ENCODE measurements at regions not wholly inside any gene's neighbourhood (a gene's known extent, or its start where the extent isn't known, plus 50 kb on each side); places are given as distances from the start of the nearest gene placed in this dataset.

DNA sequence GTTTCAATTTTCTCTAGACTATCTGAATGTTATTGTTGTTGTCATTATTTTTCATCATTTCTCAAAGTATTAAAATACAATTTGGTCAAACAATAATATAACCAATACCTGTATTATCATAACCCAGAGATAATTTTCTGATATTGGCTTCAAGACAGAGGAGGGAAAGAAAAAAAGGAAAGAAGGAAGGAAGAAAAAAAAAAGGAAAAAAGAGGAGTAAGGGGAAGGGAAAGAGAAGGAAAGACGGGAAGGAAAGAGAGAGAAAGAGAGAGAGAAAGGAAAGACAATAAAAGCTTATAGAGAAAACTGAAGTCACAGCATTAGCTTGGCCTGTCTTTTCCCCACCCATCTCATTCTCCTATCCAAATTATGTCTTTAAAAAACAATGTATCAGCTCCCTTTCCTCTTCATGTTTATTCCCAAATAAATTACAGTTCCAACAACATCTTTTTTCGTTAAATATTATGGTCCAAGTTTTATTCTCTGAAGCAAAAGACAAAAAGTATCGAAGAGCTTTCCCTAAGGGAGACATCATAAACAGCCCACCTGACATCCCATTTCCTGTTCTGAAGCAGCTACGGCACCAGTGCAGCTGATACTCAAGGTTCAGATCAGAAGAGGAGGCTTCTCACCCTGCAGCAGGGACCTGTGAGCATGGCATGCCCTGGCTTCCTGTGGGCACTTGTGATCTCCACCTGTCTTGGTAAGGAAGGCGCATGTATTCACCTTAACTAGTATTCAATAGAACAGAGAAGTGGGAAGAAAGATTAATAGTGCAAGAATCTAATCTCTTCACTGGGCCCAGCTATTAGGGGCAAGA, 308.3 kb downstream of the DAD1 start:
- peak overlapping the region in 1 of 2 donors; percentile 32 for H3K4me3 Mint-ChIP-seq
- peaks cover 27% of the 10 kb centered on the region for H3K4me1 Mint-ChIP-seq
- H3K27ac ChIP-seq (ENCODE audit: low read depth in 1 of 2, low read length in 2 of 2): no peak overlapping the region
- H3K27ac Mint-ChIP-seq: no peak overlapping the region
- no peak overlapping the region for H3K4me2 ChIP-seq (replicated peaks; ENCODE audit: extremely low read depth, low read length, poor library complexity, severe bottlenecking)
- H3K9ac ChIP-seq (ENCODE audit: insufficient read depth, low read length, poor library complexity, severe bottlenecking): no peak overlapping the region
- H3K9me3 ChIP-seq (replicated peaks in 1 of 2; ENCODE audit: control insufficient read depth in 1 of 2, insufficient read depth in 1 of 2, low read length in 2 of 2): no peaks in the 10 kb centered on the region
- WGBS (ENCODE audit: insufficient coverage): 71% methylated on average over 3 of the region's 5 CpGs
- H3K4me3 ChIP-seq (replicated peaks in 1 of 3; ENCODE audit: low read depth in 2 of 3, low read length in 3 of 3): no peak overlapping the region
- no peaks in the 10 kb centered on the region for H3K27me3 ChIP-seq (ENCODE audit: control insufficient read depth in 2 of 2, insufficient read depth in 2 of 2, low read length in 2 of 2)
- no peak for DNase-seq
- H3K79me2 ChIP-seq (ENCODE audit: insufficient read depth, low read length): no peaks in the 10 kb centered on the region
- H3K36me3 Mint-ChIP-seq: no peaks in the 10 kb centered on the region
- H2AFZ ChIP-seq (ENCODE audit: insufficient read depth, low read depth, low read length, poor library complexity, severe bottlenecking): no peak overlapping the region
- intact Hi-C loops (cut with micrococcal nuclease): no loop called here
- peaks cover 0 to 5% (median 3%) of the 10 kb centered on the region in 7 donors for H3K9me3 Mint-ChIP-seq
- peaks cover 2 to 5% (median 5%) of the 10 kb centered on the region in 3 donors for H3K27me3 Mint-ChIP-seq (ENCODE audit: low read depth in 3 of 3)
- H3K4me1 ChIP-seq (ENCODE audit: control insufficient read depth in 1 of 2, insufficient read depth in 2 of 2, low read length in 2 of 2): peaks cover 24 to 27% of the 10 kb centered on the region in 2 donors
- no peaks in the 10 kb centered on the region for H4K20me1 ChIP-seq (ENCODE audit: insufficient read depth, low read length)
- no peak for TF ChIP-seq CTCF (IDR thresholded peaks at IDR 0.05)
- H3K36me3 ChIP-seq (replicated peaks in 1 of 2; ENCODE audit: control insufficient read depth in 1 of 2, insufficient read depth in 2 of 2, low read length in 2 of 2): no peaks in the 10 kb centered on the region

GRCh38 chr14:22276913-22277816, 311.9 kb downstream of the DAD1 start:
- 70% methylated on average over 2 of the region's 4 CpGs for WGBS (ENCODE audit: insufficient coverage)
- H3K27ac Mint-ChIP-seq: no peak overlapping the region

More at GRCh38 chr14:22276913-22277816, 311.9 kb downstream of the DAD1 start:
- H4K20me1 ChIP-seq (ENCODE audit: insufficient read depth, low read length): no peaks in the 10 kb centered on the region
- peak; percentile 82 for TF ChIP-seq CTCF (IDR thresholded peaks at IDR 0.05)
- no peaks in the 10 kb centered on the region for H3K36me3 ChIP-seq (replicated peaks in 1 of 2; ENCODE audit: control insufficient read depth in 1 of 2, insufficient read depth in 2 of 2, low read length in 2 of 2)
- DNase-seq: peak in 1 of 3 donors; percentile 7
- H2AFZ ChIP-seq (ENCODE audit: insufficient read depth, low read depth, low read length, poor library complexity, severe bottlenecking): no peak overlapping the region
- peaks cover 10 to 11% of the 10 kb centered on the region in 2 donors for H3K4me1 ChIP-seq (ENCODE audit: control insufficient read depth in 1 of 2, insufficient read depth in 2 of 2, low read length in 2 of 2)
- no peaks in the 10 kb centered on the region for H3K27me3 ChIP-seq (ENCODE audit: control insufficient read depth in 2 of 2, insufficient read depth in 2 of 2, low read length in 2 of 2)
- H3K27ac ChIP-seq (ENCODE audit: low read depth in 1 of 2, low read length in 2 of 2): no peak overlapping the region
- H3K4me3 ChIP-seq (replicated peaks in 1 of 3; ENCODE audit: low read depth in 2 of 3, low read length in 3 of 3): no peak overlapping the region
- Mint-ChIP-seq H3K4me1 (peaks cover 12% of the 10 kb centered on the region), H3K4me3 (no peak overlapping the region), H3K9me3 (no peaks in the 10 kb centered on the region), H3K36me3 (no peaks in the 10 kb centered on the region), H3K27me3 (ENCODE audit: low read depth in 3 of 3) (peaks cover 2 to 5% (median 5%) of the 10 kb centered on the region in 3 donors)
- H3K4me2 ChIP-seq (replicated peaks; ENCODE audit: extremely low read depth, low read length, poor library complexity, severe bottlenecking): no peak overlapping the region
- no peaks in the 10 kb centered on the region for H3K79me2 ChIP-seq (ENCODE audit: insufficient read depth, low read length)
- no peaks in the 10 kb centered on the region for H3K9me3 ChIP-seq (replicated peaks in 1 of 2; ENCODE audit: control insufficient read depth in 1 of 2, insufficient read depth in 1 of 2, low read length in 2 of 2)
- H3K9ac ChIP-seq (ENCODE audit: insufficient read depth, low read length, poor library complexity, severe bottlenecking): no peak overlapping the region
- intact Hi-C loops (cut with micrococcal nuclease): no loop called here

Data from CD14-positive monocyte (primary cell).